HG02870 (cell line): ENCODE measurements at regions not wholly inside any gene's neighbourhood (a gene's known extent, or its start where the extent isn't known, plus 50 kb on each side); places are given as distances from the start of the nearest gene placed in this dataset.
"Not testable (repeated sequence)": the region's sequence is repeated elsewhere in the genome, so short reads cannot be mapped to it uniquely, and the experiment has no call there.

ENCODE experiments used
- ATAC-seq: cut with Tn5 transposase; IDR thresholded peaks from one replicate; pipeline ENCODE4 v1.9.1; 2021; ENCODE audit warnings: mild to moderate bottlenecking, moderate library complexity; ENCODE audit not compliant: unreplicated experiment

- ATAC-seq, result no peak
These were observed 142.7 kb downstream of the SCG2 start for GRCh38 chr2:223459328-223459939.

- ATAC-seq, result no peak
These were observed 142.0 kb downstream of the SCG2 start for GRCh38 chr2:223460209-223460608.

GRCh38 chr2:223460774-223461211 lies 141.4 kb downstream of the SCG2 start:
- ATAC-seq, result no peak

GRCh38 chr2:223464071-223464470 lies 138.1 kb downstream of the SCG2 start:
- no peak for ATAC-seq

- ATAC-seq, result no peak
These were observed 136.4 kb downstream of the SCG2 start for GRCh38 chr2:223465793-223466192.

- no peak for ATAC-seq
These were observed 135.0 kb downstream of the SCG2 start for GRCh38 chr2:223467196-223467595.

- no peak for ATAC-seq
These were observed 132.7 kb downstream of the SCG2 start for GRCh38 chr2:223469270-223470046.

- ATAC-seq, result no peak
These were observed 131.6 kb downstream of the SCG2 start for GRCh38 chr2:223470602-223471001.

- ATAC-seq, result no peak
These were observed 129.4 kb downstream of the SCG2 start for GRCh38 chr2:223472771-223473170.

GRCh38 chr2:223474893-223475292 lies 127.3 kb downstream of the SCG2 start:
- ATAC-seq, result no peak

GRCh38 chr2:223475901-223476300 lies 126.3 kb downstream of the SCG2 start:
- ATAC-seq, result no peak

GRCh38 chr2:223477318-223477717 lies 124.8 kb downstream of the SCG2 start:
- ATAC-seq, result no peak

GRCh38 chr2:223481486-223481885 lies 120.7 kb downstream of the SCG2 start:
- ATAC-seq, result no peak

- ATAC-seq, result no peak
These were observed 115.4 kb downstream of the SCG2 start for GRCh38 chr2:223486751-223487150.

- ATAC-seq, result no peak
These were observed 114.8 kb downstream of the SCG2 start for GRCh38 chr2:223487214-223487846.

- no peak for ATAC-seq
These were observed 113.3 kb downstream of the SCG2 start for GRCh38 chr2:223488814-223489213.

GRCh38 chr2:223494496-223494895 lies 107.7 kb downstream of the SCG2 start:
- ATAC-seq, result no peak

- ATAC-seq, result no peak
These were observed 107.2 kb downstream of the SCG2 start for GRCh38 chr2:223494942-223495341.

GRCh38 chr2:223496853-223497252 lies 105.3 kb downstream of the SCG2 start:
- ATAC-seq, result not testable (repeated sequence)

GRCh38 chr2:223500709-223501108 lies 101.5 kb downstream of the SCG2 start:
- ATAC-seq, result no peak

- ATAC-seq, result no peak
These were observed 100.5 kb downstream of the SCG2 start for GRCh38 chr2:223501641-223502040.

GRCh38 chr2:223503746-223504145 lies 98.4 kb downstream of the SCG2 start:
- ATAC-seq, result no peak
